NCI-H82 treated with DMSO at 0.1 percent for 48 hours (cell line): ENCODE measurements at regions not wholly inside any gene's neighbourhood (a gene's known extent, or its start where the extent isn't known, plus 50 kb on each side); places are given as distances from the start of the nearest gene placed in this dataset.

Source experiments
- DNase-seq: peaks from one replicate; lab custom pipeline; 2025; ENCODE audit not compliant: unreplicated experiment; lab: John Stamatoyannopoulos, UW

DNA sequence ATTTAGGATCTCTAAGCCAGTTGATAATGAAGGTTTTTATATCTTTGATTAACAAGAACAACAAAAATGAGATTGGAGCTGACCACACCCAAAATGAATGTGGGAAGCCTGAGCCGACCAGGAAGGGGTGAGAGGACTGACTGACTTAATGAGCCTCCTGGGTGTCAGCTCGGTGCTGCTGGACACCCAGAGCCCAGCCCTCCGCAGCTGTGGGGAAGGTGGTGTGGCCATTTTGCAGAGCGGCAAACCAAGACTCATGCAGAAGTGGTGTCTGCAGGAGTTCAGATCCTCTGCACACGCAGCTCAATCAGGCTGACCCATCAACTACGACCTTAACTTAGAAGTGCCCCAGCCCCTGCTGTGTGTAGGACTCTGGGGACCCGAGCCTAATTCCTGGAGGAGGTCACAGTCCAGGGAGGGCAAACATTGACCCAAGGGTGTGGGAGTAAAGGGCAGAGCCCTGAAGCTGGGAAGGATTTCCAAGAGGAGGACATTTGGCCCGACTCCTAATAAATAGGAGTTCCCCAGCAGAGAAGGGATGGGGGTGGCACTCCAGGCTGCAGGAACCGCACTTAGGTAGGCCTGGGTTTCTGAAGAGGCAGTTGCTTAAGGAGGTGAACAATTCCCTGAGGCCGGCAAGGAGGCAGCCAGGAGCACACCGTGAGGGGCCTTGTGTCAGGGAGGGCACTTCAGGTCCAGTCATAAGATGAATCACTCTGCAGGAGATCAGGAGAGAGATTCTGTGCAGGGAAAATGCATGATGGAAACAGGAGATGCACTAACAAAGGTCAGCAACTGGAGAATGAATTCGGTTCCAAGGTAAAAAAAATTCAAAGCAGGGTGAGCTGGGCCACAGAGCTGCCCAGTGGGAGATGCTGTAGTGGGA lies 197.1 kb upstream of the TPM1 start:
- DNase-seq, result no peak

DNA sequence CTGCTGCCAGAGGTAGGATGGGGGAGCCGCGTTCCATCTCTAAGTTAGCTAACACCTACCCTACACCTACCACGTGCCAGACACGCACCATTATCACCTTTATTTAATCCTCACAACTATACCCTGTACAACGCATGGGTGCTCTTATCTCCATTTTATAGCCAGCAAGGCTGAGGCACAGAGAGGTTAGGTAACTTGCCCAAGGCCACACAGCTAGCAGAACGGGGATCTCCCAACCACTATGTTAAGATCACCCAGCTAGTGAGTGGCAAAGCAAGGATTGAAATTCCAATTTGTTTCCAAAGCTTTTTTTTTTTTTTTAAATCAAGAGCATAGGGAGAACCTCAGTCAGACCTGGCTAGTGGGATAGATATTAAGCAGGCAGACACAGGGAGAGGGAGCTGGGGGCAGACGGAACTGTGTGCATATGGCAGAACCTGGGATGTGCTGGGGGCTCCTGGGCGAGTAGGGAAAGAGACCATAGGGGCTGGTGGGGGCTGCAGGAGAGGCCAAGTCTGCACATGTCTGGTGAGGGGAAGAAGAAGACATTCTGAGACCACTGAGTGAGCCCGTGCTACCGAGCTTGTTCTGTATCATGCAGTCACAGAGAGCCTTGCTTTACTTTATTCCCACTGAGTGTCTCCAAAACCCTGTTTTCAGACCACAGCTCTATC lies 196.3 kb upstream of the TPM1 start:
- DNase-seq, result no peak

DNA sequence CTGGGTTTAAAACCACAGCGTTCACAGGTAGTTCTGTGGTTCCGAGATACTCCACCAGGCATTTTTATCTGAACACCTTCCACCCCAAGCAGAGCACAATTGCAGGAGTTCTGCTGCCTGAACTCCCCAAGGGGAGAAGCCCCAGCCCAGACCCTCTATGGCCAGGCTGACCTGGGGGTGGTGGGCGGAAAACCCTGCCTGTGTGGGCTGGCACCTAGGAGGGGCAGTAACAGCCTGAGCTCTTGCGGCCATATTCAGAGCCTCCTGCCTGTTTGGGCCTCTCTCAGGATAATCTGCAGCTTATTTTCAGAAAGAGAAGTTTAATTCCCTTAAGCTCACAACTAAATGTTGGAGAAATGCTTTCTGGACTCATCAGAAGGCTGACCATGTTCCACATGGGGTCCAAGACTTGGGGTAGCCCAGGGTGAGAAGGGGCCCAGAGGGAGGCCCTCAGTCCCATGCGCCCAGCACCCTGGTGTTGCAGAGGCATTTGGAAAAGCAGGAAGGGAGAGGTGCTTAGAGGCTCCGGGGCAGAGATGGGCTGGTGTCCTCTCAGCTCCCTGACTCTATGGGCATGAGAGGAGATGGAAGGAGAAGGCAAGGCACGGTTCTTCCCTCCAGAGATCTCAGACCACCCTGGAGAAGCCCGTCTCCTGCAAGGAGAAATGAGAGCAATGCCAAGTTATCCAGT lies 195.6 kb upstream of the TPM1 start:
- no peak for DNase-seq

DNA sequence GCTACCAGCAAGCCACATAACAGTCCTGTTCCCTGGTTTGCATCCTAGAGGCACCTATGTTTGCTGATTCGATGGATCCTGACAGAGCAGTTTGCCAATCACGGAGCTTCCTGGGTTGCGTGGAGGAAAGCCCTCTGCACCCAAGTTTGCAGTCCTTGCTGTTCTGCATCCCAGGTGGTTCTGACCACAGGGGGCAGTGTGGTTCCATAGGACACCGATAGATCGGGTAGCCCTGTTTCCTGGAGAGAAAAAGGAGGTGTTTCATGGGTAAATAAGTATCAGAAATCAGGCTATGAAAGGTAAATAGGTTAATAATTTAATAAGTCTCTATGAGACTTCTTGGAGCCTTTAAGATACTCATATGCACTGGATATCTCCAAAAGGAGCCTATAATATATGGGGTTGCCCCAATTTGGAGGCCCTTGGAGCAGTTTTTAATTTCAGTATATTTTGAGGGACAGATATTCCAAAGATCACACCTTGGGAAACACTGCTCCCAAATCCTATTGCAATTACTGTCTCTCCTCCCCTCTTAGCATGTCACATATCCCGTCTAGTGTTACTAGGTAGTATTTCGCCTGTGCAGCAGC lies 194.6 kb upstream of the TPM1 start:
- DNase-seq, result no peak

DNA sequence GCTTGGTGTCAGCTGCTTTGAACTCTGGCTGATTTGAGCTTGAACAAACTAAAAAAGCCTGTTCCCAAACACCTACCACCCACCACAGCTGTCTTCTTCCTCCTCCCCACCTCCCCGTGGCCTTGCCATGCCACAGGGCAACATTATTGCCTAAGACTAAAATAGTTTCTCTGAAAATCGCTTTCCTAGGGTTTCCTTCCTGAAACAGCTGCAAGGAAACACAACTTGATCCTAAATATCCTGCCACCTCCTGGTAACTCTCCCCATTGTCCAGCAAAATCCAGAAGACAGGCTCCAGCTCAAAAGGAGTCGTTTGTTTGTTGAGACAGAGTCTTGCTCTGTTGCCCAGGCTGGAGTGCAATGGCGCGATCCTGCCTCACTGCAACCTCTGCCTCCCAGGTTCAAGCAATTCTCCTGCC lies 193.9 kb upstream of the TPM1 start:
- DNase-seq, result no peak

DNA sequence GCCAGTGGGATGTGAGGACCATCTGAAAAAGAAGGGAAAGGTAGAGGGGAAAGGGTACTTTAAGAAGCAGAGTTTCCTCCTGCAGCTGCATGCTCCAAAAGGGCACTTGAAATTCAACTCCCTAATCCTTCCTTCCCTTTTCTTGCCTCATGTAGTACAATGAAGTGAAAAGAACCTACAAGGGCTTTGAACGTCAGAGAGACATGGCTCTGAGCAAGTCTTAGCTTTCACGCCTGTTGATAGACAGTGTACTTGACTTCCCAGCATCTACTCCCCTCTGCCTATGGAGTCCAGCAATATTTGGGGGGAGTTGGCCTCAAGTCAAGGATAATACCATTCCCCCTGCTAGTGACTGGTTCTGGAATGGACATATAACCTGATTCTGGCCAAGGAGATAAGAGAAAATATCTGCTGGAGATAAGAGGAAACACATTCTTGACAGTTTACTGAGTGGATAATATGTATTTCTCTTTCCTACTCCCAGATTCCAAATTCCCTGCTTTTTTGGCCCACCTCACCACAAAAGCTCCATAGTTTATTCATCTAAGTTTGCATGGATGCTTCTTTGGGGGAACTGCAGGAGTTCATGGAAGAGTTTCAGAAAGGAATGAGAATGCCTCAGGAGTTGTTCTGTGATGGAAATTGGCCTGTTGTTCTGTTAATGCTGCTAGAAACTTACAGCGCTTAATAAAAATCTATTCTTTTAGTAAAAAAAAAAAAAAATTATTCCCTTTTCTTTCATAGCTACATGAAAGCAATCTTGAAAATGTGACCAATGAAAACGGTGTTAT lies 193.0 kb upstream of the TPM1 start:
- no peak for DNase-seq

DNA sequence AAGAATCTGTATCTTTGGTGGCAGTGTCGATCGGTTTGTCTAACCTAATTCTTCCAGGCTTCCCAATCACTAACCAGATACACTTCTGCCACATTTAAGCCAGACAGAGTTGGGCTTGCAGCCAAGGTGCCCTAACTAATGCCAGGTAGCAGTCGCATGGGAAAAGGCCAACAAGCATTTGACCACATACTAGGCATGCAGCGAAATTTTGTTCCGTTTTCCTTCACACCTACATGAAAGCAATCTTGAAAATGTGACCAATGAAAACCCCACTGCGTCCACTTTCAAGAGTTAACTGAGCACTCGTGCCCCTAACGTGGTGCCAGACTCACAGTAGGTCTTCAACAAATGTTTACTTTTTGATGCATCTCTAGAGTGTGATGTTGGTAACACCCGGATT lies 192.2 kb upstream of the TPM1 start:
- no peak for DNase-seq

DNA sequence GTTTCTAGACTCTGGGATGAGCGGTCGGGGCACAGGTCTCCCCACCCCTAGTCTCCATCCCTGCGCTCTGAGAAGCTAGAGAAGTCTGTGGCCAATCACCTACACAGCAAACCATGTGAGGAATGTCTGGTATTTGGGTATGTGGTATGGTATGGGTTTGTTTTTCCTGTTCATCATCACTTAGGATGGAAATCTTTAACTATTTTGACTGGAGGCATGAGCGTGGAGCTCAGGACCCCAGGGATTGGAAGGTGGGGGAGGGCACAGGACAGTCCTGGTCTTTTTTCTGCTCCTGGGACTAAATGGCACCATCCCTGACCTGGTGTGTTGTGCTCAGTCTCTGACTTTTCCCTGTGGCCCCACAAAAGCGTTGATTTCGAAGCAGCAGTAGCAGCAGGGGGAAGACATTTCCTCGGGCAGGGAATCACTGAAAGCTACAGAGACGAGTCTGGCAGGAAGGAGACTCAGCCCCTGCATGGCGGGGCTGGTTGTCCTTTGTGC lies 191.7 kb upstream of the TPM1 start:
- DNase-seq, result no peak

DNA sequence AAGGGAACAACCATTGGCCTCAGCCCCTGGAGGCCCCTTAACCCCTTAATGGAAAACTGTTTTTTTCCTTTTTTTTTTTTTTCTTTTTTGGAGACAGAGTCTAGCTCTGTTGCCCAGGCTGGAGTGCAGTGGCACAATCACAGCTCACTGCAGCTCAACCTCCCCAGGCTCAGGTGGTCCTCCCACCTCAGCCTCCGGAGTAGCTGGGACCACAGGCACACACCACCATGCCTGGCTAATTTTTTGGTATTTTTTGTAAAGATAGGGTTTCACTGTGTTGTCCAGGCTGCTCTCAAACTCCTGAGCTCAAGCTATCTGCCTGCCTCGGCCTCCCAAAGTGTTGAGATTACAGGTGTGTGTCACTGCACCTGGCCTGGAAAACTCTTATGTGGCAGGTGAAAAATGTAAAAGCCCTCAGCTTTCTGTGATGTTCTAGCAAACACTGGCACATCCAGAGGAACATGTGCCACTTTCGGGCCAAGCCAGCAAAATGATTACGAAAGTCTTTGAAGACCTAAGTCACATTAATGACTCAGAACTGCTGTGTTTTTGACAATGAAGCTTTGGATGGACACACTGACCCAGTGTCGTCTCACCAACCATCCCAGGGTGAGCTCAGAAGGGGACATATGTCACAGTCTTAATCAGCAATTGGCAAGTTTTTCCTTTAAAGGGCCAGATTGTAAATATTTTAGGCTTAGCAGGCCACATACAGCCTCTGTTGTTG lies 189.3 kb upstream of the TPM1 start:
- no peak for DNase-seq

DNA sequence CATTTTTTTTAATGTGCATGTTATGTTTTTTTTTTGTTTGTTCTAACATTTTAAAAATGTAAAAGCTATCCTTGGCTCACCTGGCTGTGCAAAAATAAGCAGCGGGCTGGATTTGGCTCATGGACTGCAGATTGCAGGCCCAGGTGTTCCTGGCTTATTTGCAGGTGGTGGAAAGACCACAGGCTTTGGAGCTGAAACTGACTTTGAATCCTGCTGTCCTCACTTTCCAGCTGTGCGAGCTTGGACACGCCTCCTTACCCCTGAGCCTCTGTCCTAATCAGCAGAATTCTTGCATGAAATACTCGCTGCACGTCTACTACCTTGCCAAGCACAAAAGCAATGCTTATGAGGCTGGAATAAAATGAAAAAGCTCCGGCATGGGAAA lies 188.7 kb upstream of the TPM1 start:
- no peak for DNase-seq

DNA sequence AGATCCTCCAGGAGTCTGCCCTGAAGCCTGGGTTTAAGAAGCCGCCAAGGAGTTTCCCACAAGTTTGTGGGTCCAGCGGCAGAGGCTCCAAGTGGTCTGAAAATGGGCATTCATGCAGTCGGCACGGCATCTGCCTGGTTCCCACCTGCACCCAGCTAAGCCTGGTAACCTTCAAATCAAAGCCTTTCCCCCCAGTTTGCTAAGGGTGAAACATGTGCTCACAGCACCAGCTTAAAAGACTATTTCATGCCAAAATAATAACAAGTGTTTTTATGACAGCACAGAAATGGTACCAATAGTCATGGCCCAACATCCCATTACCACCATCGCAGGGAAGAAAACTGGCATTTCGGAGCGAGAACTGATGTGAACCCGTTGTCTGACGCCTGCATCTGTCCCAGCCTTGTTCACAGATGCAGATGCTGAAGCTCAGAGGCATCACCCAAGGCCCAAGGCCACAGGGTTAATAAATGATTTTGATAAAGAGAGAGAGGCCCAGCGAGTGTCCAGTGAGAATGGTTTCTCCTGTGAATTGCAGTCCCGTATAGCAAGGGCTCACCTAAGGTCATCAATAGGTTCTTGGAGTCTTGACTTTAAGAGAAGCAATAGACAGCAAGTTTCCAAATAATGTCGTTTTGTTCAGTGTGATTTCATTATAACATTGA lies 188.0 kb upstream of the TPM1 start:
- no peak for DNase-seq

DNA sequence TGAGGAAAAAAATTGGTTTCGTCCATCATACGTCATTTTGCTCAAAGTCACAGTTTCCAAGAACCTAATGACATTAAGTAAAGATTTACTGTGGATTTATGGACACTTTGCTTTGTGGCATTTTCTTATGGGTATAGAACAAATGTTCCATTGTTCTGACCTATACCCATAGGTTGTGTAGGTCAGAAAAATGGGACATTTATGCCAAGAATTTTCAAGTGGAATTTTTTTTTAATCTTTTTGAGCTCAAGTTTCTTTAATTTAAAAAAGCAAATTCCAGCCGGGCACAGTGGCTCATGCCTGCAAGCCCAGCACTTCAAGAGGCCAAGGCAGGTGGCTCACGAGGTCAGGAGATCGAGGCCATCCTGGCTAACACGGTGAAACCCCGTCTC lies 187.5 kb upstream of the TPM1 start:
- DNase-seq, result no peak

DNA sequence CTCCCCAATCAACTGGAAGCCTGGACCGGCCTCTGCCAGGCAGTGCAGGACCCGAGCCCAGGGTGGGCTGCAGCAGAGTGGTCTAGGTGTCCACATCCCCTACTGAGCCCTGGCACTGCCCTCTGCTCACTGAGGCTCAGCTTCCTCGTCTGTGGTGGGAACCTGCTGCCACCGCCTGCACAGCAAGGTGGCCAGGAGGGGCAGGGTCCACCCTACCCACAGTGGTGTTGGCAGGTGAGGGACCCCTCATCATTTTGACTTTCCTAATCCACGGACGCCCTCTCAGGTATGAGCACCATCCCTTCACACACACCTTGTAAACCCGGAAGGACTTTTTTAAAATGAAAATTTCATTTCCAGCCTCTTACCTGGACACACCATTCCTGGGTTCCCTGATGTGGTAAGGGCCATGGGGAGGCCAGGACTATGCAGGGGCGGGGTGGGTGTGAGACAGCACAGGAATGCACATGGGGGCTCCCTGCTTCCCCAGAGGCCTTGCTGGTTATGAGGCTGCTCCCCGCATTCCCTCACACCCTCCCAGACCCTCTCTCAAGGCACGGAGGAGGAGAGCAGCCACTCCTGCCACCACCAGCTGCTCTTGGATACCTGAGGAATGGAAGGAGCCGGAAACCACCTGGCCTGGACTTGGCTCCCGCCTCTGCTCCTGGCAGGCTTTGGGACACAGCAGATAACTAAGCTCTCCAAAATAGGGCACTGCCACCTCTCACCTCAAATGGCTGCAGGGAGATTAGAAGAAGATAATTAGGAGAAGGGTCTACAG lies 185.9 kb upstream of the TPM1 start:
- no peak for DNase-seq

DNA sequence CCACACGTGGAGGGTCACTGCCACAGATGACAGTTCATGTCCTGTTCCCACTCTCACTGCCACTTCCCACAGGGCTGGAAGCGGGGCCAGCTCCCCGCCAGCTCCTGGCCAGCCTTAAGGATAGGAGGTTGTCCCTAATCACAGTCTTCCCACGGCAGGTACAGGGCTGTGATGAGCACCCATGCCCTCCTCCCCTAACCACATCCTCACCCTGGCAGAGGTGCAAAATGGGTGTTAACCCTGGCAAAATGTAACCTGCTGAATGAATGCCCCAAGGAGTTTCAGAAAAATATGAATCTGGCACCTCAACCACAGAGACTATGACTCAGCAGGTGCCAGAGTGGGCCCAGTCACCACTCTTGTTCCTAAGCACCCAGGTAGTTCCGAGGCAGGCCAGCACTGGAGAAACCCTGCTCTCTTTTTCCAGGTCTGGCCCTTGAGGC lies 185.1 kb upstream of the TPM1 start:
- no peak for DNase-seq

DNA sequence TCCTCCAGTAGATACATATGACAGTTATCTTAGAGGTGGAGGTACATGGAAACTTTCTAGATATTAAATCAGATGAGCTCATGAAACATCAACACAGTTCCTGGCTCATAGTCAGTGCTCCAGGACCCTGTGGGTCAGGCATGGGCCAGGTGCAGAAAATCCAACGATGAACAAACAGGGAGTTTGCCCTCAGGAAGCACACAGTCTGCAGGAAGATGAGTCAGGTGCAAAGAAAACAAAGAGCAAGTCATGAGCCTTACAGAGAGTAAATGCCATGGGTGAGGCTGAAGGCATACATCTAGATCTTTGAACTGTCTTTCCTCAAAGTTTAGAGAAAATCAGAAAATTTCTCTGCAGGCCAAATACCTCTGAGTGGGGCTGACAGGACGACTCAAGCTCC lies 184.2 kb upstream of the TPM1 start:
- DNase-seq, result no peak

DNA sequence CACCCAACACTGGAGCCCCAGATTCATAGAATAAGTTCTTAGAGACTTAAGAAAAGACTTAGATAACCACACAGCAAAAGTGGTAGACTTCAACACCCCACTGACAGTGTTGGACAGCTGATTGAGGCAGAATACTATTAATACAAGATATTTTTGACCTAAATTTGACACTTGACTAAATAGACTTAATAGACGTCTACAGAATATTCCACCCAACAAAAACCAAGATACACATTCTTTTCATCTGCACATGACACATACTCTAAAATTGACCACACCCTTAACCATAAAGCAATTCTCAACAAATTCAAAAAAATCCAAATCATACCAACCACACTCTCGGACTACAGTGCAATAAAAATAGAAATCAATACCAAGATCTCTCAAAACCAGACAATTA lies 179.8 kb upstream of the TPM1 start:
- no peak for DNase-seq

DNA sequence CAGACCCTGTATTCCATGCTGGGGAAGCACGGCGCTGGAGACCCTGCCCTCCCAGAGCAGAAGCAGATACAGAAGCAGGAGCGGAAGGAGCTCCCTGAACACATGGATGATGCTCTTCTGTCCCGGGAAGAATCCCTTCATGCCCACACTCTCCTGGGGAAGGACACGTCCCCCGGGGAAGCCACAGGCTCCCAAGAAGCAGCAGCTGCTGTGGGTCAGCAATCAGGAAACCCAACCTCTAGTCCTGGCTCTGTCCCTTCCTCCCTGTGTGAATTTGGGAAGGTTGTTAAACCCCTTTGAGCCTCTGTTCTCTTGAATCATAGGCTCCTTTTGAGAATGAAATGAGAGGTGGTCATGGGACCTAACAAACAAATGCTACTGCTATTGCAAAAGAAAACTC lies 176.2 kb upstream of the TPM1 start:
- no peak for DNase-seq

DNA sequence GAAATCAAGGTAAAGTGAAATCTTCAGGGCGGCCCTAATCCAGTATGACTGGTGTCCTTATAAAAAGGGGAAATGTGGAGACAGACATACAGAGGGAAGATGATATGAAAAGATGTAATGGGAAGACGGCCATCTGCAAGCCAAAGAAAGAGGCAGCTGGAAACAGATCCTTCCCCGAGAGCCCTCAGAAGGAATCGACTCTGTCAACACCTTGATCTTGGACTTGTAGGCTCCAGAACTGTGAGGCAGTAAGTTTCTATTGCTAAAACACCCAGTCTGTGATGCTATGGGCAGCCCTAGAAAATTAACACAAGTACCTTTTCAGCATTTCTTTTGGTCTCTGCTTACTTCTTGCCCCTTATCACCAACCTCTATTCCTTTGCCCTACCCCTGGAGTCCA lies 174.7 kb upstream of the TPM1 start:
- no peak for DNase-seq

DNA sequence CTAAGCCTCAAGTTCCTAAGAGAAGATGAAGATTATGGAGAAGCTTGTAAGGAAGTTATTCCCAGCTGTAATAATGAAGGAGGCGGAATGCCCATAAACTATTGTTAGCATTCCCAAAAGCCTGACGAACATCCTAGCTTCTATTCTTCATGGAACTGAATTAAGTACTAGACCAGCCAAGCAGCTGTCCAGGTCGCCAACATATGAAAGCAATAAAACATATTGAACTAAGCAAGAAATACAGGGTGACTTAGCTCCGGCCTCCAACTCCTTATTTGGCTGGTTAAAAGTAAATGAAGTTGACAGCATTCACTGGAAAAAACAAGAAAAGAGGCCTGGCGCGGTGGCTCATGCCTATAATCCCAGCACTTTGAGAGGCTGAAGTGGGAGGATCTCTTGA lies 174.0 kb upstream of the TPM1 start:
- DNase-seq, result no peak
